ENCODE measurements at regions not wholly inside any gene's neighbourhood (a gene's known extent, or its start where the extent isn't known, plus 50 kb on each side); places are given as distances from the start of the nearest gene placed in this dataset.

GRCh38 chr6:134667111-134667510 lies 282.8 kb downstream of the ALDH8A1 start:
- no peak for TF ChIP-seq CTCF (IDR thresholded peaks at IDR 0.05)
- TF ChIP-seq POLR2A (IDR thresholded peaks at IDR 0.05; ENCODE audit: low read depth): no peak
- no peak for TF ChIP-seq POLR2AphosphoS5 (IDR thresholded peaks at IDR 0.05)

Measured in esophagus muscularis mucosa (tissue), 3 donors.